AML-193 (cell line): ENCODE measurements at regions not wholly inside any gene's neighbourhood (a gene's known extent, or its start where the extent isn't known, plus 50 kb on each side); places are given as distances from the start of the nearest gene placed in this dataset.

ENCODE experiments used
- DNase-seq, 2 experiments: peaks; one replicate each; lab custom pipeline; 2025; lab: John Stamatoyannopoulos, UW

DNA sequence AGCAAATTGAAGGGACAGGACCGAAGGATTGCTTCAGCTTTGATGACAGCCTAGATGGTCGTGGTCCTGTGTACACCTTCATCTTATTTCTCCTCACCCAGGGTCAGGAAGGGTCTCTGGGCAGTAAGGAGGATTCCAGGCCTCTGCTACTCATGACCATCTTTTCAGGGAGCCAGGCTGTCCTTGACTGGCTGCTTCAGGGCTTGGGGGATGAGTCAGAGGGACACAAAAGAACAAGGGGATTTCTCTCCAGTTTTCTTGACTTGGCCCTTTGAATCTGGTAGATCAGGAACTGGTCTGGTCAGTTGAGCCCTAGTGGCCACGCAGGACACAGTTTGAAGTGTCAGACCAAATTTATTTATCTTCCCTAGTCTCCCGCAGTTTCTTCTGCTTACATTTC is 402.1 kb upstream of the CHD6 start:
- no peak for DNase-seq

DNA sequence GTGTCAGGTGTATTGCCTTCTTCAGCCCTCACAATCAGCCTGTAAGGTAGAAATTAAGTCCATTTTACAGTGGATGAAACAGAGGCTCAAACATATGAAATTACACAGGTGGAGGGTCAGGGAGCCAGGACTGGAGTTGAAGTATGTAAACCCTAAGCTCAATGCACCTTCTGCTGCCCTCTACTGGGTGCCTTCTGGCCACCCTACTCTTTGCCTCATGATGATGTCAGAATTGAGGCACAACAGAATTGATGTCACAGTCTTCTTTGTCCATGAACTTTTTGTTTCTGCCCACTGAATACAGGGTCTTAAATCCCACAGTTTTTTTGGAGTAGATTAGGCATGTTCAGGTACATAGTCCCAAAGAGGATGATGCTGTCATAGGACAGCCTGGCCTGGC is 400.8 kb upstream of the CHD6 start:
- peak; percentile 1 to 5 for DNase-seq

GRCh38 chr20:42010090-42010489 is 391.9 kb upstream of the CHD6 start:
- DNase-seq: no peak

DNA sequence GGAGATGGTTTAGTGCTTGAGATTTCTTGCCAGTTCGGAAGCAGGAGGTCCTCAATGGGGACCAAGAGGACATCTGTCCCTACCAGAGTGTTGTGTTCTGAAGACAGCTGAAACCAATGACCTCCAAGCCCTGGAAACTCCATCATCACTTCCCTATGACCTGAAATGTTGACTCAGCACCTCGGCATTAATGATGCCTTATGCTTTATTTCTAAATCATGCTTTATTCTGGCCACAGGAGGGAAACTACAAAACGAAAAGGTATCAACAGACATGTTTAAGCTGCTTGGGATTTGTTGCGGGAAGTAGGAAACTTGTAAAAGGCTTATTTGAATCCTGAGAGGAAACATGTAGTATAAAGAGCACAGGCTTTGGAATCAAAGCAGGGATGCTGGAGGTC is 389.1 kb upstream of the CHD6 start:
- DNase-seq: no peak

- DNase-seq: no peak
Observed at GRCh38 chr20:42005211-42005610, 387.0 kb upstream of the CHD6 start.

DNA sequence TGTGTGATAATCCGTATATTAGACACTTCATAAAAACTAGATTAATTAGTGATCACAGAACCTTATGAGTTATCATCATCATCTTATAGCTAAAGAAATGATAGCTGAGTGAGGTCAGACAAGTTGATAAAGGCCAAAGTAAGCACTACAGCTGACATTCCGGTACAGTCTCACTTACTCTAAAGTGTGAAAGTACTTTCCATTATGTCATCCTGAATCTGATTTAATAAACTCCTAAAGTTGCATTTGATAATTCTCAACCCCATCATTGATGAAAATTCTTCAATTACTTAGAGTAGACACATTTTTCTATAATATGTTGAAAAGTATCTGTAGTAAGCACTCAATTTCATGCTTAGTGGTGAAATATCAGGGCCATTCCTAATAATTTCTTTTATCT is 385.2 kb upstream of the CHD6 start:
- no peak for DNase-seq

DNA sequence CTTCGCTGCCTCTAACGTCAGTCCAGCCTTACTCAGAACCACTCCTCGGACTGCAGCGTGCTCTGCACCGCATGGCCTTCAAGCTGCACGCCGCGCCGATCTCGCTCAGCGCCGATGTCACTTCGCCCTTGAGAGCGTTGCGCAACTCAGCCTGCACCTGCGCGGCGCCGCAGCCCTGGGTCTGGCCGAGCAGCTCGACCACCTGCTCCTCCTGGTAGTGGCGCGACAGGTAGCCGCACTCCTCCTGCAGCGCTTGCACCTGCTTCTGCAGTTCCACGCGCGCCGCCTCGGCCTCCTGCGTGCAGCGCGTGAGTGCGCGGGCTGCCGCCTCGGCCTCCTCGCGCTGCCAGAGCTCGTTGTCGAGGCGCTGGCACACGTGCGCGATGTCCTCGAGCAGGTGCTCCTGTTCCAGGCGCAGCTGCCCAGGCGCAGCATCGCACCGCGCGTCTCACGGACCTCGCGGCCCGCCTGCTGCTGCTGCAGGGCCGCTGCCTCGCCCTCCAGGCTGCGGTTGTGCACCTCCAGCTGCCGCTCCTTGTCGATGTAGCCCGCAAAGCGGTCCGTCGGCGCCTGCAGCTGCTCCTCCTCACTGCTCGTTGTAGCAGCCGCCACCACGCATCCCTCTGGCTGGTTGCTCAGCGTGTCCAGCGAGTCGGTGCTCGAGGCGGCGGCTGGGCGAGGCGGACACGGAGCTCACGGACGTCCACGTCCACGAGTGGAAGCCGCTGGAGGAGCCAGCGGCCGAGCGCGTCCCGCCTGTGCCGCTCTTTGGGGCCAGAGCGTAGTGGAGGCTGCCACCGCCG is 380.6 kb upstream of the CHD6 start:
- DNase-seq: no peak

GRCh38 chr20:41996951-41997350 is 378.8 kb upstream of the CHD6 start:
- no peak for DNase-seq

DNA sequence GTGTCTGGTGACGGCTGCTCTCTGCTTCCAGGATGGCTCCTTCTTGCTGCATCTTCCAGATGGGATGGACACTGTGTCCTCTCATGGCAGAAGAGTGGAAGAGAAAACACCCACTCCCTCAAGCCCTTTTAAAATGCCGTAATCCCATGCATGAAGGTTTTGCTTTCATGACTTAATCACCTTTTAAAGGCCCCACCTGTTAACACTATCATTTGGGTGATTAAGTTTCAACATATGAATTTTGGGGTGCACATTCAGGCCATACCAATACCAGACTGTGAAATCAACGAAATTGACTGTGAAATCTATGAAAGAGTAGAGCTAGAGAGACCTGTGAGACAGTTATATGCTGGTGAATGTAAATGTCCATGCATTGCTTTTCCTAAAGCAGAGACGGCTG is 374.3 kb upstream of the CHD6 start:
- no peak for DNase-seq

GRCh38 chr20:41991412-41991811 is 373.2 kb upstream of the CHD6 start:
- no peak for DNase-seq

- DNase-seq: no peak
Observed at GRCh38 chr20:41989935-41990635, 371.9 kb upstream of the CHD6 start.

GRCh38 chr20:41989039-41989679 is 371.0 kb upstream of the CHD6 start:
- no peak for DNase-seq

DNA sequence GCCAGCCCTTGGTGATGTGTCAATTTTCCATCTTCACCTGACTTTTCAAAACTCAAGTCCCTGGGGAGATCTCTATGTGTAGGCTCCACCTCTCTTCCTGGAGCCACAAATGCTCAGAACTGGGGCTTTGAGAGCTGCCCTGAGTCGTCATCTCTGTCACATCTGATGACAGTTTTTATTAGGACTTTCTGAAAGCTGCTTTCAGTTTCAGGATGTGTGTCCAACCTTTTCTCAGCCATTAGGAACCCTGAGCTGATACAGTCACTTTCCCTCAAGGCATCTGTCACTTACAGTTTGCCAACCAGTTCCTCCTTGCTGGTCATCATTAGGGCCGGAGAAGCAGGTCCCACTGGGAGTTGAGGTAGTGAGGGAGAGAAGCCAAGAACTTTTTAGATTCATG is 365.9 kb upstream of the CHD6 start:
- no peak for DNase-seq

- DNase-seq: no peak
Observed at GRCh38 chr20:41983159-41983558, 365.0 kb upstream of the CHD6 start.

DNA sequence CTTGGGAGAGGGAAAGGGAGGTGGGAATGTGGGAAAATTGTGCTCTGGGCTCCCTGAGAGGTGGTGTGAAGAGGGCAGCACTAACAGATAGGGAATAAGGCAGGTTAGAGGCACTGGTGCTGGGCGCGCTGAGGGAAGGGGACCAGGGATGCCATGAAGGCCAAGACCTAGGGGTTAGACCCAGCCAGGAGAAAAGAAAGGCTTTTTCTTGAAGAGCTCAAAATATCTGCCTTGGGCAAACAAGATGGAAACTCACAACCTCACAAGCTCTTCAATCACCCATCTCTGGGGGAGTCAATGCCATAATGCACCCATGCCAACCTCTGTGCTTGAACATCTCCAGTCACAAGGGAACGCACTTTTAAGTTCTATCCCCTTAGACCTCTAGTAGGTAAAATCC is 363.6 kb upstream of the CHD6 start:
- DNase-seq: no peak

- no peak for DNase-seq
Observed at GRCh38 chr20:41978875-41979274, 360.7 kb upstream of the CHD6 start.

DNA sequence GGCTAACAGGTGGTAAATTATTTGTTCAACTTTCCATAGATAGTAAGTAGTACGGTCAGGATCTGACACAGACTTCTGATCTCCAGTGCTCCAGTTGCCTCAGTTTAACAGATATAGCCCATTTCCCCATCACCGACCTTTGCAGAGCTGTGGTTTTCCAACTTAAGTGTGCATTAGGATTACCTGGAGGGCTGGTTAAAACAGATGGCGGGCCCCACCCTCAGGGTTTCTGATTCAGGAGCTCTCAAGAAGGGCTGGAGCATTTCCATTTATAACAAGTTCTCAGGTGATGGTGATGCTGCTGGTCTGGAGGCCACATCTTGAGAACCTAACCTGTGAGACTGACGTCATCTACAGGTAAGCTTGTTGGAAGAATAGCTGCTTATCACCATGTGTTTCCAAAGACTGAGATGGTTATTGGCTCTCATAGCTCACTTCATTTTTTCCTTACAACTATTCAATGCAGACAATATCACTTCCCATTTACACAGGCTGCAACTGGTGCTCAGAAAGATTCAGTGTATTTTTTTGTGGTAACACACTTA is 360.1 kb upstream of the CHD6 start:
- DNase-seq: no peak

DNA sequence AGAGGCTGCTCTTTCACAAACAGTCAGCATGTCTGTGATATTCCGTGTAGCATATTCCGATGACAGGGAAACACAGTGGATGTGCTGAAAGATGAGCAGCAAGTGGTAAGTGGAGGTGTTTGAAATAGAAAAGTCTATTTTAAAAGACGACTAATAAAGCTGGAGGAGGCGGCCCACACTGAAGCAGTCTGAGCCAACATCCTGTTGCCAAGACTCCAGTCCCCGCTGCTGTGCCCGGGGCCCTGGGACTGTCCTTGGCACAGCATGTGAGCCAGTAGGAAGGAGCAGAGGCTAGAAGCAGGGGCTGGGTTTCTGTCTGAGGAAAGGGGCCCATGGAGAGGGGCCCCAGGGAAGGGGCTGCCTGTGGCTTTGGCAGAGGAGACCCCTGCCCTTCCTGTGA is 351.5 kb upstream of the CHD6 start:
- DNase-seq: no peak

GRCh38 chr20:41960166-41960565 is 342.0 kb upstream of the CHD6 start:
- DNase-seq: no peak

- DNase-seq: no peak
Observed at GRCh38 chr20:41958391-41958790, 340.2 kb upstream of the CHD6 start.

- peak; percentile 2 to 4 for DNase-seq
Observed at GRCh38 chr20:41956338-41957074, 338.3 kb upstream of the CHD6 start.

- DNase-seq: no peak
Observed at GRCh38 chr20:41952166-41952565, 334.0 kb upstream of the CHD6 start.
